Chondrocyte (in vitro differentiated cells): ENCODE measurements at regions not wholly inside any gene's neighbourhood (a gene's known extent, or its start where the extent isn't known, plus 50 kb on each side); places are given as distances from the start of the nearest gene placed in this dataset.
"Not testable (repeated sequence)": the region's sequence is repeated elsewhere in the genome, so short reads cannot be mapped to it uniquely, and the experiment has no call there.

ENCODE experiments used
- DNase-seq: peaks from one replicate; pipeline ENCODE4 v3.0.0; 2021; ENCODE audit warnings: mixed read lengths, low spot score
- H3K27ac Mint-ChIP-seq: one replicate; pipeline ENCODE4 v1.8.0; 2021; ENCODE audit warnings: mild to moderate bottlenecking, moderate library complexity, mixed read lengths; ENCODE audit not compliant: unreplicated experiment
- H3K27me3 Mint-ChIP-seq: 2 replicates; pipeline ENCODE4 v1.8.0; 2021; ENCODE audit warnings: low read depth, mixed read lengths
- H3K36me3 Mint-ChIP-seq: 2 replicates; pipeline ENCODE4 v1.8.0; 2021; ENCODE audit warnings: low read depth, mixed read lengths
- H3K4me1 Mint-ChIP-seq: 2 replicates; pipeline ENCODE4 v1.8.0; 2021; ENCODE audit warnings: low read depth, mild to moderate bottlenecking, mixed read lengths
- H3K4me3 Mint-ChIP-seq: one replicate; pipeline ENCODE4 v1.8.0; 2021; ENCODE audit warnings: mild to moderate bottlenecking, moderate library complexity, mixed read lengths; ENCODE audit not compliant: unreplicated experiment
- H3K9me3 Mint-ChIP-seq: 2 replicates; pipeline ENCODE4 v1.8.0; 2021; ENCODE audit warnings: low read depth, mixed read lengths
- CTCF ChIP-seq: fragments of 200-600 bp; sonication (generic); IDR thresholded peaks from 2 replicates; pipeline ENCODE4 v1.5.0; 2021; ENCODE audit warnings: antibody characterized with exemption, mild to moderate bottlenecking, moderate library complexity

- H3K4me1 Mint-ChIP-seq: no peaks in the 10 kb centered on the region
- no peak overlapping the region for H3K4me3 Mint-ChIP-seq
- peaks cover 14% of the 10 kb centered on the region for H3K27me3 Mint-ChIP-seq
- no peak for TF ChIP-seq CTCF
- H3K27ac Mint-ChIP-seq: no peak overlapping the region
- no peaks in the 10 kb centered on the region for H3K36me3 Mint-ChIP-seq
- DNase-seq: no peak
- H3K9me3 Mint-ChIP-seq: peaks cover 6% of the 10 kb centered on the region
Measured at GRCh38 chr6:27644528-27644927, 171.6 kb upstream of the ZNF184 start.

- DNase-seq: no peak
- Mint-ChIP-seq H3K4me1 (no peaks in the 10 kb centered on the region), H3K27me3 (peaks cover 9% of the 10 kb centered on the region), H3K27ac (no peak overlapping the region), H3K4me3 (no peak overlapping the region), H3K36me3 (no peaks in the 10 kb centered on the region), H3K9me3 (peaks cover 6% of the 10 kb centered on the region)
- TF ChIP-seq CTCF: no peak
Measured at GRCh38 chr6:27642744-27643456, 170.0 kb upstream of the ZNF184 start.

- H3K9me3 Mint-ChIP-seq, H3K27me3 Mint-ChIP-seq, H3K27ac Mint-ChIP-seq, DNase-seq, H3K36me3 Mint-ChIP-seq, H3K4me1 Mint-ChIP-seq, H3K4me3 Mint-ChIP-seq: not testable (repeated sequence)
Measured at GRCh38 chr6:27635886-27636285, 163.0 kb upstream of the ZNF184 start.

GRCh38 chr6:27633221-27633688, 160.3 kb upstream of the ZNF184 start:
- not testable (repeated sequence) for H3K4me3 Mint-ChIP-seq, H3K27ac Mint-ChIP-seq, H3K9me3 Mint-ChIP-seq, H3K36me3 Mint-ChIP-seq, DNase-seq
- Mint-ChIP-seq H3K27me3 (peaks cover 10% of the 10 kb centered on the region), H3K4me1 (peaks cover 17% of the 10 kb centered on the region)

GRCh38 chr6:27631609-27631916, 158.7 kb upstream of the ZNF184 start:
- TF ChIP-seq CTCF: no peak
- H3K4me3 Mint-ChIP-seq: peak overlapping the region; percentile 79
- H3K4me1 Mint-ChIP-seq: peaks cover 17% of the 10 kb centered on the region
- DNase-seq: no peak
- H3K27me3 Mint-ChIP-seq: peaks cover 10% of the 10 kb centered on the region
- no peaks in the 10 kb centered on the region for H3K36me3 Mint-ChIP-seq
- H3K27ac Mint-ChIP-seq: no peak overlapping the region
- peaks cover 6% of the 10 kb centered on the region for H3K9me3 Mint-ChIP-seq

GRCh38 chr6:27630727-27631608, 158.1 kb upstream of the ZNF184 start:
- peaks cover 17% of the 10 kb centered on the region for H3K4me1 Mint-ChIP-seq
- peak; percentile 37 for TF ChIP-seq CTCF
- peaks cover 10% of the 10 kb centered on the region for H3K27me3 Mint-ChIP-seq
- no peak for DNase-seq
- peak overlapping the region; percentile 79 for H3K4me3 Mint-ChIP-seq
- no peaks in the 10 kb centered on the region for H3K36me3 Mint-ChIP-seq
- H3K27ac Mint-ChIP-seq: no peak overlapping the region
- peaks cover 6% of the 10 kb centered on the region for H3K9me3 Mint-ChIP-seq
